ENCODE measurements at regions not wholly inside any gene's neighbourhood (a gene's known extent, or its start where the extent isn't known, plus 50 kb on each side); places are given as distances from the start of the nearest gene placed in this dataset.

GRCh38 chr4:130092187-130093015 is 996.4 kb downstream of the C4orf33 start:
- Histone ChIP-seq H3K27me3 (ENCODE audit: control insufficient read depth in 4 of 4, insufficient read depth in 4 of 4, low read length in 3 of 4) (no peaks in the 10 kb centered on the region), H3K9me3 (ENCODE audit: control insufficient read depth in 4 of 4, low read length in 3 of 4) (no peaks in the 10 kb centered on the region), H3K9ac (ENCODE audit: low read depth in 1 of 2, low read length in 2 of 2) (no peak overlapping the region), H3K27ac (ENCODE audit: low read depth in 1 of 2, low read length in 2 of 2) (no peak overlapping the region), H3K36me3 (ENCODE audit: control insufficient read depth in 4 of 4, insufficient read depth in 3 of 4, low read depth in 1 of 4, low read length in 3 of 4) (no peaks in the 10 kb centered on the region), H3K4me3 (ENCODE audit: low read depth in 1 of 3, low read length in 3 of 3) (no peak overlapping the region), H3K4me1 (ENCODE audit: control insufficient read depth in 4 of 4, insufficient read depth in 4 of 4, low read length in 3 of 4) (no peaks in the 10 kb centered on the region)
- DNase-seq (ENCODE audit: low spot score): no peak
- TF ChIP-seq, protein P1, sequence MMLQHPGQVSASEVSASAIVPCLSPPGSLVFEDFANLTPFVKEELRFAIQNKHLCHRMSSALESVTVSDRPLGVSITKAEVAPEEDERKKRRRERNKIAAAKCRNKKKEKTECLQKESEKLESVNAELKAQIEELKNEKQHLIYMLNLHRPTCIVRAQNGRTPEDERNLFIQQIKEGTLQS (IDR thresholded peaks at IDR 0.05): no peak
- TF ChIP-seq RXRA (IDR thresholded peaks at IDR 0.05) (no peak), CTCF (IDR thresholded peaks at IDR 0.05; ENCODE audit: low read depth, low read length, missing input control) (no peak), NR2F2 (IDR thresholded peaks at IDR 0.05) (no peak), MAX (IDR thresholded peaks at IDR 0.05) (no peak), FOXA1 (IDR thresholded peaks at IDR 0.05) (no peak), ZBTB33 (IDR thresholded peaks at IDR 0.05) (no peak), HNF4G (IDR thresholded peaks at IDR 0.05) (no peak)
- WGBS: 82% methylated on average over 8 of the region's 8 CpGs

GRCh38 chr4:130099105-130099504 is 1003.2 kb downstream of the C4orf33 start:
- Histone ChIP-seq H3K27ac (ENCODE audit: low read depth in 1 of 2, low read length in 2 of 2) (no peak overlapping the region), H3K9me3 (ENCODE audit: control insufficient read depth in 4 of 4, low read length in 3 of 4) (no peaks in the 10 kb centered on the region), H3K27me3 (ENCODE audit: control insufficient read depth in 4 of 4, insufficient read depth in 4 of 4, low read length in 3 of 4) (no peaks in the 10 kb centered on the region), H3K36me3 (ENCODE audit: control insufficient read depth in 4 of 4, insufficient read depth in 3 of 4, low read depth in 1 of 4, low read length in 3 of 4) (no peaks in the 10 kb centered on the region), H3K9ac (ENCODE audit: low read depth in 1 of 2, low read length in 2 of 2) (no peak overlapping the region), H3K4me3 (ENCODE audit: low read depth in 1 of 3, low read length in 3 of 3) (no peak overlapping the region), H3K4me1 (ENCODE audit: control insufficient read depth in 4 of 4, insufficient read depth in 4 of 4, low read length in 3 of 4) (no peaks in the 10 kb centered on the region)
- TF ChIP-seq ZBTB33 (IDR thresholded peaks at IDR 0.05) (no peak), SP1 (IDR thresholded peaks at IDR 0.05) (no peak)
- TF ChIP-seq, protein P1 (IDR thresholded peaks at IDR 0.05): no peak
- 79% methylated on average over 1 of the region's 1 CpG for WGBS
- DNase-seq (ENCODE audit: low spot score): no peak

- no peak overlapping the region for H3K9ac ChIP-seq (ENCODE audit: low read depth in 1 of 2, low read length in 2 of 2)
- H3K4me3 ChIP-seq (ENCODE audit: low read depth in 1 of 3, low read length in 3 of 3): no peak overlapping the region
- H3K27me3 ChIP-seq (ENCODE audit: control insufficient read depth in 4 of 4, insufficient read depth in 4 of 4, low read length in 3 of 4): no peaks in the 10 kb centered on the region
- H3K36me3 ChIP-seq (ENCODE audit: control insufficient read depth in 4 of 4, insufficient read depth in 3 of 4, low read depth in 1 of 4, low read length in 3 of 4): no peaks in the 10 kb centered on the region
- no peak overlapping the region for H3K27ac ChIP-seq (ENCODE audit: low read depth in 1 of 2, low read length in 2 of 2)
- H3K9me3 ChIP-seq (ENCODE audit: control insufficient read depth in 4 of 4, low read length in 3 of 4): no peaks in the 10 kb centered on the region
- no peak for DNase-seq (ENCODE audit: low spot score)
- H3K4me1 ChIP-seq (ENCODE audit: control insufficient read depth in 4 of 4, insufficient read depth in 4 of 4, low read length in 3 of 4): no peaks in the 10 kb centered on the region
- TF ChIP-seq NR2F2 (IDR thresholded peaks at IDR 0.05): no peak
- TF ChIP-seq RAD21 (IDR thresholded peaks at IDR 0.05): no peak
- TF ChIP-seq SP1 (IDR thresholded peaks at IDR 0.05): no peak
- no peak for TF ChIP-seq GABPA (IDR thresholded peaks at IDR 0.05 in 1 of 2, conservative IDR thresholded peaks at IDR 0.05 in 1 of 2)
- TF ChIP-seq RXRA (IDR thresholded peaks at IDR 0.05): no peak
- TF ChIP-seq REST (IDR thresholded peaks at IDR 0.05): no peak
- TF ChIP-seq EGR1 (IDR thresholded peaks at IDR 0.05; ENCODE audit: low read depth in 2 of 2): no peak
- no peak for TF ChIP-seq HNF4G (IDR thresholded peaks at IDR 0.05)
These were observed 1014.2 kb downstream of the C4orf33 start for GRCh38 chr4:130110189-130110588.
